ENCODE measurements at regions not wholly inside any gene's neighbourhood (a gene's known extent, or its start where the extent isn't known, plus 50 kb on each side); places are given as distances from the start of the nearest gene placed in this dataset.

- no peak for DNase-seq
- no peak for ATAC-seq
- no peaks in the 10 kb centered on the region for H3K36me3 ChIP-seq
- intact Hi-C loops (cut with DNase I): no loop called here
- H3K9me3 ChIP-seq: no peaks in the 10 kb centered on the region
- no peak overlapping the region for H3K27ac ChIP-seq
- H3K27me3 ChIP-seq: peaks cover 36% of the 10 kb centered on the region
- H3K4me1 ChIP-seq: no peaks in the 10 kb centered on the region
- no peak for TF ChIP-seq CTCF (IDR thresholded peaks at IDR 0.05)
- H3K4me3 ChIP-seq: no peak overlapping the region
These were observed 52.4 kb upstream of the PARP11 start for GRCh38 chr12:3925621-3926020.

- intact Hi-C loops (cut with DNase I): no loop called here
- Histone ChIP-seq H3K27ac (no peak overlapping the region), H3K36me3 (no peaks in the 10 kb centered on the region), H3K27me3 (peaks cover 41% of the 10 kb centered on the region), H3K9me3 (no peaks in the 10 kb centered on the region), H3K4me1 (no peaks in the 10 kb centered on the region), H3K4me3 (no peak overlapping the region)
- TF ChIP-seq CTCF (IDR thresholded peaks at IDR 0.05): no peak
- no peak for ATAC-seq
- no peak for DNase-seq
These were observed 51.6 kb upstream of the PARP11 start for GRCh38 chr12:3924761-3925160.

DNA sequence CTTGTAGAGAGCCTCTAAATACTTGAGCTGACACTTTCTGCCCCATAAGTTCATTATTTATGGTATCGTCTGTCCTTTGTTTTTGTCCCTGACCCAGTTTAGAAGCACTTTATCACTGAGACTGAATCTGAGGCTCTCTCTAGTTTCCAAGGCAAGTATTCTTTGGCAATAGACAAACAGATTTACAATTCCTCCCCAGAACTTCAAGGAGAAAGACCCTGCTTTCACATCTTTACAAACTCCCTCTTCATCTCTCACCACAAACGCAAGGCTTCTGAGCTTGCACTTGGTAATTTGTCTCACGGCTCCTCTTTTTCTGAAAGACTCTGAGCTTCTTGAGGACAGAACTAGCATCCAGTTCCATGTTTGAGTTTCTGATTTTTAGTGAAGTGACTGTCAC lies 49.8 kb upstream of the PARP11 start:
- no peak for ATAC-seq
- H3K27ac ChIP-seq: no peak overlapping the region
- peaks cover 37% of the 10 kb centered on the region for H3K27me3 ChIP-seq

More for the DNA sequence above, 49.8 kb upstream of the PARP11 start:
- Histone ChIP-seq H3K4me3 (no peak overlapping the region), H3K4me1 (no peaks in the 10 kb centered on the region), H3K9me3 (no peaks in the 10 kb centered on the region), H3K36me3 (no peaks in the 10 kb centered on the region)
- no peak for TF ChIP-seq CTCF (IDR thresholded peaks at IDR 0.05)
- intact Hi-C loops (cut with DNase I): no loop called here
- DNase-seq: no peak

Measured in upper lobe of right lung (tissue), 1 donor.